Liver (tissue), 8 donors: ENCODE measurements at regions not wholly inside any gene's neighbourhood (a gene's known extent, or its start where the extent isn't known, plus 50 kb on each side); places are given as distances from the start of the nearest gene placed in this dataset.

Source experiments
- DNase-seq: peaks from one replicate; pipeline ENCODE4 v3.0.0-alpha.2; 2017; ENCODE audit warnings: low spot score
- H3K27ac ChIP-seq, 2 donors: one replicate each; pipeline ENCODE4 v1.7.0; 2013; ENCODE audit warnings: inconsistent platforms in 2 of 2, low read length in 2 of 2, control low read depth in 1 of 2, low read depth in 1 of 2, mild to moderate bottlenecking in 1 of 2
- H3K27me3 ChIP-seq, 4 donors: one replicate each; pipeline versions ENCODE4 v1.6.1 to v1.7.0; 2013; ENCODE audit warnings: low read length in 3 of 4, inconsistent platforms in 1 of 4, mild to moderate bottlenecking in 1 of 4, moderate library complexity in 1 of 4; ENCODE audit not compliant: control insufficient read depth in 4 of 4, insufficient read depth in 4 of 4
- H3K36me3 ChIP-seq, 4 donors: one replicate each; pipeline versions ENCODE4 v1.6.1 to v1.7.0; 2013; ENCODE audit warnings: low read length in 3 of 4, mild to moderate bottlenecking in 3 of 4, low read depth in 1 of 4, moderate library complexity in 1 of 4; ENCODE audit not compliant: control insufficient read depth in 4 of 4, insufficient read depth in 3 of 4
- H3K4me1 ChIP-seq, 4 donors: one replicate each; pipeline versions ENCODE4 v1.6.1 to v1.7.0; 2013; ENCODE audit warnings: low read length in 3 of 4, mild to moderate bottlenecking in 3 of 4, moderate library complexity in 1 of 4; ENCODE audit not compliant: control insufficient read depth in 4 of 4, insufficient read depth in 4 of 4
- H3K4me3 ChIP-seq, 3 donors: one replicate each; pipeline versions ENCODE4 v1.6.1 to v1.7.0; 2013; ENCODE audit warnings: low read length in 3 of 3, control low read depth in 1 of 3, low read depth in 1 of 3, mild to moderate bottlenecking in 1 of 3
- H3K9ac ChIP-seq, 2 donors: one replicate each; pipeline ENCODE4 v1.7.0; 2013; ENCODE audit warnings: low read length in 2 of 2, mild to moderate bottlenecking in 2 of 2, moderate library complexity in 2 of 2, control low read depth in 1 of 2, low read depth in 1 of 2
- H3K9me3 ChIP-seq, 4 donors: one replicate each; pipeline versions ENCODE4 v1.6.1 to v1.7.0; 2013; ENCODE audit warnings: low read length in 3 of 4; ENCODE audit not compliant: control insufficient read depth in 4 of 4
- CTCF ChIP-seq: fragments of 150-350 bp; IDR thresholded peaks from 2 replicates; pipeline ENCODE4 v1.5.1; 2017; ENCODE audit warnings: improper control_type of control experiment, low read depth, low read length; ENCODE audit not compliant: missing input control
- FOXA1 ChIP-seq: IDR thresholded peaks from 2 replicates; pipeline ENCODE4 v1.6.1; 2016; ENCODE audit warnings: antibody characterized with exemption
- HNF4A ChIP-seq, 2 donors: conservative IDR thresholded peaks; 2 replicates each; pipeline ENCODE4 v1.6.1; 2016; ENCODE audit warnings: antibody characterized with exemption in 2 of 2, mild to moderate bottlenecking in 2 of 2
- JUND ChIP-seq, 2 donors: IDR thresholded peaks; 2 replicates each; pipeline ENCODE4 v1.6.1; 2016; ENCODE audit warnings: antibody characterized with exemption in 2 of 2
- RAD21 ChIP-seq, 2 donors: IDR thresholded peaks; 2 replicates each; pipeline ENCODE4 v1.6.1; 2016; ENCODE audit warnings: antibody characterized with exemption in 2 of 2, mild to moderate bottlenecking in 2 of 2
- REST ChIP-seq: IDR thresholded peaks from 2 replicates; pipeline ENCODE4 v1.6.1; 2016; ENCODE audit warnings: antibody characterized with exemption, mild to moderate bottlenecking
- RXRA ChIP-seq, 2 donors: IDR thresholded peaks; 2 replicates each; pipeline ENCODE4 v1.6.1; 2017 to 2018; ENCODE audit warnings: antibody characterized with exemption in 2 of 2, mild to moderate bottlenecking in 1 of 2
- TAF1 ChIP-seq: conservative IDR thresholded peaks from 2 replicates; pipeline ENCODE4 v1.6.1; 2016; ENCODE audit warnings: antibody characterized with exemption, mild to moderate bottlenecking
- ZBTB33 ChIP-seq: IDR thresholded peaks from 2 replicates; pipeline ENCODE4 v1.6.1; 2016; ENCODE audit warnings: antibody characterized with exemption
- WGBS: extraction: QIAGEN DNeasy Blood & Tissue Kit; methylation state at CpG from one replicate; pipeline ENCODE4 v1.1.7; 2013; 5-methylcytosine and 5-hydroxymethylcytosine counted together
- donor health status: healthy.
- donor health status: healthy.
- donor health status: healthy.
- donor health status: healthy.
- donor health status: healthy.

- WGBS = 83% methylated on average over 4 of the region's 4 CpGs
Observed at GRCh38 chr20:48302844-48303542, 517.7 kb upstream of the SULF2 start.

More at GRCh38 chr20:48302844-48303542, 517.7 kb upstream of the SULF2 start:
- Histone ChIP-seq H3K9me3 (no peaks in the 10 kb centered on the region), H3K27me3 (no peaks in the 10 kb centered on the region), H3K9ac (no peak overlapping the region), H3K4me3 (no peak overlapping the region), H3K4me1 (no peaks in the 10 kb centered on the region), H3K27ac (no peak overlapping the region), H3K36me3 (no peaks in the 10 kb centered on the region)
- DNase-seq = no peak
- TF ChIP-seq ZBTB33 = no peak
- TF ChIP-seq CTCF = no peak
- TF ChIP-seq HNF4A (conservative IDR thresholded peaks at IDR 0.05) = no peak
- no peak for TF ChIP-seq RXRA (IDR thresholded peaks at IDR 0.05)
- no peak for TF ChIP-seq RAD21 (IDR thresholded peaks at IDR 0.05)
- TF ChIP-seq JUND (IDR thresholded peaks at IDR 0.05) = no peak
- no peak for TF ChIP-seq TAF1
- TF ChIP-seq FOXA1 = no peak
- no peak for TF ChIP-seq REST
